WTC11 (cell line): ENCODE measurements at regions not wholly inside any gene's neighbourhood (a gene's known extent, or its start where the extent isn't known, plus 50 kb on each side); places are given as distances from the start of the nearest gene placed in this dataset.

Source experiments
- CREM ChIP-seq: sonication (generic); formaldehyde crosslinking; IDR thresholded peaks from 2 replicates; pipeline ENCODE4 v1.8.1; 2022; ENCODE audit warnings: mild to moderate bottlenecking, missing genetic modification reagents, moderate library complexity
- TCF7 ChIP-seq: sonication (generic); formaldehyde crosslinking; IDR thresholded peaks from 2 replicates; pipeline ENCODE4 v1.8.0; 2022; ENCODE audit warnings: mild to moderate bottlenecking, low read depth, missing genetic modification reagents, moderate library complexity

DNA sequence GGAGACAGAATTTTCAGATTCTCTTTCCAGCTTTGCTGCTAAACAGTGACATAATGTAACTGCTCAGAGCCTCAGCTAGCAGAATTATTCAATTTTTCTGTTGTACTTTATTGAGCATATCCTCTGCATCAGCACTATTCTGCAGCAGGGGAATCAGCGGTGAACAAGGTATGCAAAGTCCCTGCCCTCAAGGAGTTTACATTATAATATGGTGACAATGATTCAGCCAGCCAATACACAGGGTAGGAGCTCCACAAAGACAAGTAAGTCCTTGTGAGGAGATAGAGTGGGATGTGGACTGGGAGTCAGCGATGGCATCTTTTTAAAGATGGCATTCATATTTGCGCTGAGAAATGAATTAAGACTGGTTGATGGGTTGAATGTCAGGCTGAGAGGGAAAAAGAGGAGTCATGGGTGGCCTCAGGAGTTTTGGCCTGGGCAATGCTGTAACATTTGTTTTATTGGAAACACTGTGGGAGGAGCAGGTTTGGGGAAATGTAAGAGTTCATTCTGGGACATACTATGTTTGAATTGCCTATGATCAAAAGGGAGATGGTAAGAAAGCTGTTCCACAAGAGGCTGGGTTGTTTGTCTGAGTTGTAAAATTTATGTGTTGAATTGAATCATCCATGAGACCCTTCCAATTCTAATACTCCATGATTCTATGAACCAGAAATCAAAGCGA is 194.5 kb downstream of the PLK2 start:
- TF ChIP-seq CREM (CRISPR knock-in tag), result no peak
- TF ChIP-seq TCF7, result no peak
